HepG2 (cell line): ENCODE measurements at regions not wholly inside any gene's neighbourhood (a gene's known extent, or its start where the extent isn't known, plus 50 kb on each side); places are given as distances from the start of the nearest gene placed in this dataset.
A peak's percentile ranks its signal among the peaks of the same experiment; 100 is the strongest.

Source experiments
- AKAP8 ChIP-seq: sonication (generic); formaldehyde crosslinking; IDR thresholded peaks from 2 replicates; pipeline ENCODE4 v1.5.1; 2020; ENCODE audit warnings: mild to moderate bottlenecking, missing genetic modification reagents
- HMG20A ChIP-seq: IDR thresholded peaks from 2 replicates; pipeline ENCODE4 v1.6.1; 2016; ENCODE audit warnings: borderline replicate concordance
- HNF4A ChIP-seq: sonication (generic); formaldehyde crosslinking; IDR thresholded peaks from 2 replicates; pipeline ENCODE4 v1.4.0; 2020; ENCODE audit warnings: missing genetic modification reagents
- HOXA9 ChIP-seq: sonication (generic); formaldehyde crosslinking; IDR thresholded peaks from 2 replicates; pipeline ENCODE4 v1.8.1; 2022; ENCODE audit warnings: missing genetic modification reagents, mild to moderate bottlenecking, moderate library complexity, borderline replicate concordance
- JDP2 ChIP-seq: sonication (generic); formaldehyde crosslinking; IDR thresholded peaks from 2 replicates; pipeline ENCODE4 v1.8.1; 2022; ENCODE audit warnings: missing genetic modification reagents, borderline replicate concordance
- KDM2A ChIP-seq: sonication (generic); formaldehyde crosslinking; IDR thresholded peaks from 2 replicates; pipeline ENCODE4 v1.4.0; 2020; ENCODE audit warnings: low read depth, missing genetic modification reagents, borderline replicate concordance
- LCORL ChIP-seq, 2 experiments: fragments of 450-650 bp in 1 of 2; sonication (generic) in 1 of 2; formaldehyde crosslinking in 1 of 2; IDR thresholded peaks; 2 replicates each; pipeline versions ENCODE4 v1.5.0 to v1.6.1; 2017 to 2020; ENCODE audit warnings: antibody characterized with exemption in 1 of 2, missing genetic modification reagents in 1 of 2
- MTA1 ChIP-seq: sonication (generic); formaldehyde crosslinking; IDR thresholded peaks from 2 replicates; pipeline ENCODE4 v1.4.0; 2020; ENCODE audit warnings: missing genetic modification reagents, mild to moderate bottlenecking, borderline replicate concordance
- PHF21A ChIP-seq: sonication (generic); formaldehyde crosslinking; IDR thresholded peaks from 2 replicates; pipeline ENCODE4 v1.5.0; 2020; ENCODE audit warnings: mild to moderate bottlenecking, missing genetic modification reagents
- RFX1 ChIP-seq: fragments of 450-650 bp; IDR thresholded peaks from 2 replicates; pipeline ENCODE4 v1.6.1; 2017
- SOX13 ChIP-seq, 3 experiments: fragments of 450-650 bp in 1 of 3; sonication (generic) in 1 of 3; formaldehyde crosslinking in 1 of 3; IDR thresholded peaks in 2 of 3; conservative IDR thresholded peaks in 1 of 3; 2 replicates each; pipeline versions ENCODE4 v1.5.0 to v1.6.1; 2016 to 2020; ENCODE audit warnings: antibody characterized with exemption in 1 of 3, mild to moderate bottlenecking in 1 of 3, missing compliant biosample characterization in 1 of 3, missing genetic modification reagents in 1 of 3, moderate library complexity in 1 of 3
- TOE1 ChIP-seq: sonication (generic); formaldehyde crosslinking; IDR thresholded peaks from 2 replicates; pipeline ENCODE4 v1.4.0; 2020; ENCODE audit warnings: mild to moderate bottlenecking, missing genetic modification reagents
- YY1 ChIP-seq: IDR thresholded peaks from 2 replicates; pipeline ENCODE4 v1.6.1; 2011; ENCODE audit warnings: low read length, low read depth, moderate library complexity, mild to moderate bottlenecking; ENCODE audit not compliant: insufficient read depth, insufficient replicate concordance
- ZC3H13 ChIP-seq: sonication (generic); formaldehyde crosslinking; IDR thresholded peaks from 2 replicates; pipeline ENCODE4 v1.8.1; 2023; ENCODE audit warnings: mild to moderate bottlenecking, missing genetic modification reagents, moderate library complexity
- ZNF280B ChIP-seq: sonication (generic); formaldehyde crosslinking; IDR thresholded peaks from 2 replicates; pipeline ENCODE4 v1.5.0; 2020; ENCODE audit warnings: missing genetic modification reagents, mild to moderate bottlenecking, borderline replicate concordance
- ZNF549 ChIP-seq: sonication (generic); formaldehyde crosslinking; IDR thresholded peaks from 2 replicates; pipeline ENCODE4 v1.5.0; 2020; ENCODE audit warnings: missing genetic modification reagents
- ZNF83 ChIP-seq: sonication (generic); formaldehyde crosslinking; IDR thresholded peaks from 2 replicates; pipeline ENCODE4 v1.4.0; 2020; ENCODE audit warnings: missing genetic modification reagents, mild to moderate bottlenecking, borderline replicate concordance
- ZNF879 ChIP-seq: sonication (generic); formaldehyde crosslinking; IDR thresholded peaks from 2 replicates; pipeline ENCODE4 v1.8.1; 2023; ENCODE audit warnings: missing genetic modification reagents
- TF ChIP-seq, protein P1 (sequence below): IDR thresholded peaks from 2 replicates; pipeline ENCODE4 v1.4.0; 2020; ENCODE audit warnings: mild to moderate bottlenecking, missing genetic modification reagents
- TF ChIP-seq, protein P2 (sequence below): sonication (generic); formaldehyde crosslinking; IDR thresholded peaks from 2 replicates; pipeline ENCODE4 v1.8.0; 2022; ENCODE audit warnings: mild to moderate bottlenecking, missing genetic modification reagents, borderline replicate concordance
- TF ChIP-seq, protein P3 (sequence below): sonication (generic); formaldehyde crosslinking; IDR thresholded peaks from 2 replicates; pipeline ENCODE4 v1.8.1; 2023; ENCODE audit warnings: mild to moderate bottlenecking, moderate library complexity, missing genetic modification reagents

GRCh38 chr6:137357263-137357947 is 136.8 kb downstream of the OLIG3 start (continued):
- TF ChIP-seq ZNF879 (CRISPR knock-in tag) = no peak
- TF ChIP-seq SOX13 (IDR thresholded peaks at IDR 0.05) = peak; percentile 77
- TF ChIP-seq SOX13 (CRISPR knock-in tag; conservative IDR thresholded peaks at IDR 0.05 in 1 of 2, IDR thresholded peaks at IDR 0.05 in 1 of 2) = peak in 1 of 2 experiments; percentile 94; a peak in 2 of 4 replicates
- TF ChIP-seq PHF21A (CRISPR knock-in tag) = peak; percentile 99
- no peak for TF ChIP-seq JDP2
- TF ChIP-seq LCORL (IDR thresholded peaks at IDR 0.05) = peak; percentile 83
- peak; percentile 99 for TF ChIP-seq LCORL (CRISPR knock-in tag; IDR thresholded peaks at IDR 0.05)
- TF ChIP-seq YY1 = peak; percentile 51
- no peak for TF ChIP-seq RFX1
- TF ChIP-seq KDM2A (CRISPR knock-in tag) = peak; percentile 86
- TF ChIP-seq, protein P1, sequence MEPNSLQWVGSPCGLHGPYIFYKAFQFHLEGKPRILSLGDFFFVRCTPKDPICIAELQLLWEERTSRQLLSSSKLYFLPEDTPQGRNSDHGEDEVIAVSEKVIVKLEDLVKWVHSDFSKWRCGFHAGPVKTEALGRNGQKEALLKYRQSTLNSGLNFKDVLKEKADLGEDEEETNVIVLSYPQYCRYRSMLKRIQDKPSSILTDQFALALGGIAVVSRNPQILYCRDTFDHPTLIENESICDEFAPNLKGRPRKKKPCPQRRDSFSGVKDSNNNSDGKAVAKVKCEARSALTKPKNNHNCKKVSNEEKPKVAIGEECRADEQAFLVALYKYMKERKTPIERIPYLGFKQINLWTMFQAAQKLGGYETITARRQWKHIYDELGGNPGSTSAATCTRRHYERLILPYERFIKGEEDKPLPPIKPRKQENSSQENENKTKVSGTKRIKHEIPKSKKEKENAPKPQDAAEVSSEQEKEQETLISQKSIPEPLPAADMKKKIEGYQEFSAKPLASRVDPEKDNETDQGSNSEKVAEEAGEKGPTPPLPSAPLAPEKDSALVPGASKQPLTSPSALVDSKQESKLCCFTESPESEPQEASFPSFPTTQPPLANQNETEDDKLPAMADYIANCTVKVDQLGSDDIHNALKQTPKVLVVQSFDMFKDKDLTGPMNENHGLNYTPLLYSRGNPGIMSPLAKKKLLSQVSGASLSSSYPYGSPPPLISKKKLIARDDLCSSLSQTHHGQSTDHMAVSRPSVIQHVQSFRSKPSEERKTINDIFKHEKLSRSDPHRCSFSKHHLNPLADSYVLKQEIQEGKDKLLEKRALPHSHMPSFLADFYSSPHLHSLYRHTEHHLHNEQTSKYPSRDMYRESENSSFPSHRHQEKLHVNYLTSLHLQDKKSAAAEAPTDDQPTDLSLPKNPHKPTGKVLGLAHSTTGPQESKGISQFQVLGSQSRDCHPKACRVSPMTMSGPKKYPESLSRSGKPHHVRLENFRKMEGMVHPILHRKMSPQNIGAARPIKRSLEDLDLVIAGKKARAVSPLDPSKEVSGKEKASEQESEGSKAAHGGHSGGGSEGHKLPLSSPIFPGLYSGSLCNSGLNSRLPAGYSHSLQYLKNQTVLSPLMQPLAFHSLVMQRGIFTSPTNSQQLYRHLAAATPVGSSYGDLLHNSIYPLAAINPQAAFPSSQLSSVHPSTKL = peak; percentile 99
- no peak for TF ChIP-seq ZNF280B
- TF ChIP-seq MTA1 (CRISPR knock-in tag) = peak; percentile 97
- TF ChIP-seq HOXA9 (CRISPR knock-in tag) = 0 out of 2 replicates have a peak, but pooled peaks have one; percentile 22
- TF ChIP-seq, protein P2, sequence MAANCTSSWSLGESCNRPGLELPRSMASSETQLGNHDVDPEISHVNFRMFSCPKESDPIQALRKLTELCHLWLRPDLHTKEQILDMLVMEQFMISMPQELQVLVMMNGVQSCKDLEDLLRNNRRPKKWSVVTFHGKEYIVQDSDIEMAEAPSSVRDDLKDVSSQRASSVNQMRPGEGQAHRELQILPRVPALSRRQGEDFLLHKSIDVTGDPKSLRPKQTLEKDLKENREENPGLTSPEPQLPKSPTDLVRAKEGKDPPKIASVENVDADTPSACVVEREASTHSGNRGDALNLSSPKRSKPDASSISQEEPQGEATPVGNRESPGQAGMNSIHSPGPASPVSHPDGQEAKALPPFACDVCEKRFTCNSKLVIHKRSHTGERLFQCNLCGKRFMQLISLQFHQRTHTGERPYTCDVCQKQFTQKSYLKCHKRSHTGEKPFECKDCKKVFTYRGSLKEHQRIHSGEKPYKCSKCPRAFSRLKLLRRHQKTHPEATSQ (CRISPR knock-in tag) = peak; percentile 74; the same call in 1 of the 2 replicates
- TF ChIP-seq AKAP8 (CRISPR knock-in tag) = no peak
- TF ChIP-seq, protein P3, sequence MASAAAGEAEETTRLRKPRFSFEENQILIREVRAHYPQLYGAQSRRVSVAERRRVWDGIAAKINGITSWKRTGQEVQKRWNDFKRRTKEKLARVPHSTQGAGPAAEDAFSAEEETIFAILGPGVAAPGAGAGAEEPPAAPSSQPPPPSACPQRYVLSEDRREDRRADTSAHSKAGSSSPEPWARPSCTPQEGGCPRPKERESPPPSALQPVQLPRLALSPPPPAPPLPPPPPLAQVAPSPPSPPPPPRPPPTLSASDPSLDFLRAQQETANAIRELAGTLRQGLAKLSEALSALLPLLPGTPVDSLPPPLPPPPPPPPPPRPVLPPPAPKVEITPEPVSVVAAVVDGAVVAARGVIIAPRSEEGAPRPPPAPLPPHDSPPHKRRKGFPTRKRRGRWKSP = peak; percentile 81
- no peak; the same call in 1 of the 2 replicates for TF ChIP-seq ZNF549 (CRISPR knock-in tag)
- TF ChIP-seq ZNF83 (CRISPR knock-in tag) = no peak
- 0 out of 2 replicates have a peak, but pooled peaks have one; percentile 36 for TF ChIP-seq ZC3H13
- peak; percentile 100 for TF ChIP-seq HNF4A (CRISPR knock-in tag)
- TF ChIP-seq HMG20A (CRISPR knock-in tag) = peak; percentile 97
- TF ChIP-seq TOE1 (CRISPR knock-in tag) = 0 out of 2 replicates have a peak, but pooled peaks have one; percentile 35
